ENCODE measurements at regions not wholly inside any gene's neighbourhood (a gene's known extent, or its start where the extent isn't known, plus 50 kb on each side); places are given as distances from the start of the nearest gene placed in this dataset.

DNA sequence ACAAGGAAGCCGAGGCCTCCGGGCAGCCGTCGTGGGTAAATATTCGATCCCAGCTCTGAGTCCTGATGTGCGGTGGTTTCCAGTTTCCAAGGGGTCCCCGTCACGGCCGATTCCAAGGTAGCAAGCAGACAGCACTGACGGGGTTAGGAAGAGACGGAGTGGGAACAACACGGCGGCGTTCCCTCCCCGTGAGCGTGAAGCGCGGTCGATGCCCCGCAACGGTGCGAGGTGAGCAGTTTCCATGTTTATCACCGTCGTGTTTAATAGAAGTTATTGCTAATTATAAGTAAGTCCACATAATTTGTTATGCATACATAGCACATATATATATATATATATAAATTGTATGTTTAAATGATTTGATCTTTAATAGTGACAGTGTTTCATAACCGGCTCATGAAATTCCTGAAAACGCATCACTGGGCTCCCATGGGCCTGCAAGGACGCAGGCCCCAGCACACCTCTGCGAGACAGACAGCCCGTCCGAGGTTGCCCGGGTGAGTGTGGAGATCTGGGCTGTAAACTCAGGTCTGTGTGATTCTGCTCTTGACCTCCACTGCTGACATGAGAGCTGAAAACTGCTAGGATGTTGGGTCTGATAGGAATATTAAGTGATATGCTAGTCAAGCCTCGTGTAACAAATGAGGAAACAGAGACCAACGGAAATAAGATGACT is 243.5 kb upstream of the SALL3 start:
- TF ChIP-seq TARDBP (IDR thresholded peaks at IDR 0.05) (no peak), SUZ12 (IDR thresholded peaks at IDR 0.05) (no peak)
